ENCODE measurements at regions not wholly inside any gene's neighbourhood (a gene's known extent, or its start where the extent isn't known, plus 50 kb on each side); places are given as distances from the start of the nearest gene placed in this dataset.

DNA sequence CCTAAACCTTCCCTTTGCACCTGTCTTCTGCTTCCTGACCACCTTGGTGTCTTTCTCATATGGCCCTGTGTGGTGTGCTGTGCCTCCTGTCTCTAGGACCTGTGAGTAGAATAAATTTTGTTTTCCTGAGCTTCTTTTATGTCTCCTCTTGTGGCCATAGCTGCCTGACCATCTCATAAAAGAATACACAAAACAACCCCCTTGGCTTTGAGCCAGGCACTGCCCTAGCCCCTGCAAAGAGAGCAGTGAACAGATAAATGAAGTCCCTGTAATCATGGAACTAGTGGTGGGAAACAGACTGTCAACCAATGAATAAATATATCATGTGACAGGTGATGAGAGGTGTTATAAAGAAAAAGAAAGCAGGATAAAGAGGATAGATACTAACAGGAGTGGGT is 485.1 kb downstream of the CSNK1G3 start:
- Histone ChIP-seq H3K56ac (replicated peaks; ENCODE audit: insufficient read length, low read depth, low read length) (no peak overlapping the region), H4K91ac (replicated peaks; ENCODE audit: insufficient read length, low read length) (no peak overlapping the region), H3K23me2 (ENCODE audit: low read depth, low read length) (no peaks in the 10 kb centered on the region), H3K4me3 (ENCODE audit: extremely low read depth in 1 of 4, insufficient read depth in 2 of 4, low read depth in 3 of 4, low read length in 4 of 4) (no peak overlapping the region), H3K23ac (ENCODE audit: insufficient read length) (no peak overlapping the region), H2BK20ac (ENCODE audit: low read length) (no peak overlapping the region), H3K27me3 (replicated peaks in 1 of 4; ENCODE audit: control insufficient read depth in 3 of 4, extremely low read depth in 1 of 4, insufficient read depth in 3 of 4, low read length in 3 of 4) (no peaks in the 10 kb centered on the region), H2BK120ac (replicated peaks; ENCODE audit: low read depth, low read length) (no peak overlapping the region), H2BK5ac (ENCODE audit: low read depth, low read length) (no peak overlapping the region), H3K9ac (replicated peaks in 1 of 4; ENCODE audit: extremely low read depth in 1 of 4, low read depth in 3 of 4, low read length in 3 of 4) (no peak overlapping the region), H4K5ac (ENCODE audit: insufficient read length, low read depth, low read length) (no peak overlapping the region), H3K9me3 (ENCODE audit: insufficient read depth in 2 of 2, low read depth in 1 of 2, low read length in 1 of 2) (no peaks in the 10 kb centered on the region), H3K36me3 (ENCODE audit: control insufficient read depth in 2 of 4, insufficient read depth in 4 of 4, low read length in 3 of 4) (no peaks in the 10 kb centered on the region), H2BK12ac (ENCODE audit: low read depth, low read length) (no peak overlapping the region), H2AFZ (ENCODE audit: low read length) (no peak overlapping the region), H3K14ac (ENCODE audit: insufficient read length) (no peak overlapping the region), H4K20me1 (replicated peaks in 1 of 2; ENCODE audit: control insufficient read depth in 1 of 2, insufficient read depth in 2 of 2, low read length in 2 of 2) (no peaks in the 10 kb centered on the region), H3K79me2 (ENCODE audit: control insufficient read depth in 1 of 2, insufficient read depth in 2 of 2, low read length in 2 of 2) (no peaks in the 10 kb centered on the region), H3K4me1 (replicated peaks in 1 of 4; ENCODE audit: control insufficient read depth in 3 of 4, insufficient read depth in 4 of 4, low read length in 3 of 4) (0 out of 7 replicates have a peak, but pooled peaks cover 0 to 2% (median 0%) of the 10 kb centered on the region in 4 experiments), H2AK5ac (ENCODE audit: low read depth, low read length) (no peak overlapping the region), H3K4ac (replicated peaks; ENCODE audit: insufficient read length, low read depth, low read length) (no peak overlapping the region), H3K18ac (ENCODE audit: extremely low read depth, low read length) (no peak overlapping the region), H3K79me1 (ENCODE audit: low read depth, low read length) (no peaks in the 10 kb centered on the region), H3K27ac (ENCODE audit: low read depth, low read length) (no peak overlapping the region), H4K8ac (ENCODE audit: extremely low read depth, insufficient read depth, low read length) (no peak overlapping the region), H3K4me2 (ENCODE audit: insufficient read depth in 1 of 2, low read depth in 2 of 2, low read length in 2 of 2) (no peak overlapping the region), H2BK15ac (ENCODE audit: low read length) (no peak overlapping the region)
- ChIA-PET CTCF (ENCODE audit: partially characterized antibody) (interaction anchor here (1.0 to 1.3 kb wide), 2 partner anchors 12 to 44 kb away, joined by 3 read pairs; no protein-coding TSS in a partner anchor), POLR2A (ENCODE audit: partially characterized antibody) (no interaction called here)
- DNase-seq (ENCODE audit: low read depth in 1 of 2, low spot score in 2 of 2) (no peak), FAIRE-seq (no peak)
- TF ChIP-seq NRF1 (IDR thresholded peaks at IDR 0.05; ENCODE audit: low read depth, low read length) (no peak), SP4 (IDR thresholded peaks at IDR 0.05; ENCODE audit: low read length) (no peak), SIRT6 (IDR thresholded peaks at IDR 0.05; ENCODE audit: low read length) (no peak), CHD2 (IDR thresholded peaks at IDR 0.05; ENCODE audit: low read length) (no peak)
- TF ChIP-seq, protein P1, sequence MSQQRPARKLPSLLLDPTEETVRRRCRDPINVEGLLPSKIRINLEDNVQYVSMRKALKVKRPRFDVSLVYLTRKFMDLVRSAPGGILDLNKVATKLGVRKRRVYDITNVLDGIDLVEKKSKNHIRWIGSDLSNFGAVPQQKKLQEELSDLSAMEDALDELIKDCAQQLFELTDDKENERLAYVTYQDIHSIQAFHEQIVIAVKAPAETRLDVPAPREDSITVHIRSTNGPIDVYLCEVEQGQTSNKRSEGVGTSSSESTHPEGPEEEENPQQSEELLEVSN (IDR thresholded peaks at IDR 0.05) = no peak
- TF ChIP-seq, protein P2, sequence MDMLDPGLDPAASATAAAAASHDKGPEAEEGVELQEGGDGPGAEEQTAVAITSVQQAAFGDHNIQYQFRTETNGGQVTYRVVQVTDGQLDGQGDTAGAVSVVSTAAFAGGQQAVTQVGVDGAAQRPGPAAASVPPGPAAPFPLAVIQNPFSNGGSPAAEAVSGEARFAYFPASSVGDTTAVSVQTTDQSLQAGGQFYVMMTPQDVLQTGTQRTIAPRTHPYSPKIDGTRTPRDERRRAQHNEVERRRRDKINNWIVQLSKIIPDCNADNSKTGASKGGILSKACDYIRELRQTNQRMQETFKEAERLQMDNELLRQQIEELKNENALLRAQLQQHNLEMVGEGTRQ (IDR thresholded peaks at IDR 0.05; ENCODE audit: low read length) = no peak

Measured in H1 (cell line).